OCI-LY1 (cell line): ENCODE measurements at regions not wholly inside any gene's neighbourhood (a gene's known extent, or its start where the extent isn't known, plus 50 kb on each side); places are given as distances from the start of the nearest gene placed in this dataset.

Source experiments
- H2AFZ ChIP-seq: fragments of 200-600 bp; sonication (generic), shearing (Covaris generic); 2 replicates; pipeline ENCODE4 v1.6.0; 2014; ENCODE audit warnings: antibody characterized with exemption, mild to moderate bottlenecking, low read length
- H3F3A ChIP-seq: fragments of 200-600 bp; sonication (generic), shearing (Covaris generic); 2 replicates; pipeline ENCODE4 v1.6.0; 2014; ENCODE audit warnings: mild to moderate bottlenecking, antibody characterized with exemption, low read length, moderate library complexity; ENCODE audit not compliant: insufficient read depth
- H3K27ac ChIP-seq: fragments of 200-600 bp; sonication (generic); 2 replicates; pipeline ENCODE4 v1.5.1; 2014; ENCODE audit warnings: low read length, mixed run types, mild to moderate bottlenecking, low read depth; ENCODE audit not compliant: poor library complexity, severe bottlenecking
- H3K27me3 ChIP-seq: fragments of 200-600 bp; sonication (generic); 2 replicates; pipeline ENCODE4 v1.6.0; 2014; ENCODE audit warnings: antibody characterized with exemption, mild to moderate bottlenecking, low read length, moderate library complexity; ENCODE audit not compliant: insufficient read depth
- H3K36me3 ChIP-seq: fragments of 200-600 bp; sonication (generic); 2 replicates; pipeline ENCODE4 v1.6.1; 2014; ENCODE audit warnings: mild to moderate bottlenecking, antibody characterized with exemption, low read length, moderate library complexity, mixed read lengths; ENCODE audit not compliant: insufficient read depth
- H3K4me1 ChIP-seq: fragments of 200-600 bp; sonication (generic); 2 replicates; pipeline ENCODE4 v1.5.1; 2014; ENCODE audit warnings: mild to moderate bottlenecking, low read length, moderate library complexity; ENCODE audit not compliant: insufficient read depth, severe bottlenecking
- H3K4me2 ChIP-seq: fragments of 200-600 bp; sonication (generic), shearing (Covaris generic); 2 replicates; pipeline ENCODE4 v1.6.1; 2014; ENCODE audit warnings: low read length
- H3K4me3 ChIP-seq: fragments of 200-600 bp; sonication (generic); 2 replicates; pipeline ENCODE4 v1.5.1; 2014; ENCODE audit warnings: low read length, low read depth, mild to moderate bottlenecking, mixed read lengths; ENCODE audit not compliant: poor library complexity, severe bottlenecking
- H3K79me2 ChIP-seq: fragments of 200-600 bp; shearing (Covaris generic); 2 replicates; pipeline ENCODE4 v1.6.1; 2016; ENCODE audit warnings: mixed run types, low read length, mixed read lengths; ENCODE audit not compliant: insufficient read depth
- H3K9ac ChIP-seq: fragments of 200-600 bp; sonication (generic), shearing (Covaris generic); 2 replicates; pipeline ENCODE4 v1.6.1; 2014; ENCODE audit warnings: mild to moderate bottlenecking, low read length, mixed read lengths
- H3K9me2 ChIP-seq: fragments of 200-600 bp; sonication (generic), shearing (Covaris generic); 2 replicates; pipeline ENCODE4 v1.6.1; 2014; ENCODE audit warnings: low read depth, mild to moderate bottlenecking, low read length, mixed read lengths
- H3K9me3 ChIP-seq: fragments of 200-600 bp; shearing (Covaris generic); 2 replicates; pipeline ENCODE4 v1.6.1; 2014; ENCODE audit warnings: low read length, mixed read lengths
- H4K20me1 ChIP-seq: fragments of 200-600 bp; sonication (generic), shearing (Covaris generic); 2 replicates; pipeline ENCODE4 v1.6.0; 2016; ENCODE audit warnings: mild to moderate bottlenecking, low read length; ENCODE audit not compliant: insufficient read depth
- EZH2 ChIP-seq: fragments of 200-600 bp; sonication (generic), shearing (Covaris generic); IDR thresholded peaks from 2 replicates; pipeline ENCODE4 v1.8.0; 2017; ENCODE audit warnings: borderline replicate concordance, mixed run types, mild to moderate bottlenecking, antibody characterized with exemption, low read length, moderate library complexity, mixed read lengths
- TF ChIP-seq, protein P1 (sequence below): fragments of 200-600 bp; sonication (generic), shearing (Covaris generic); IDR thresholded peaks from 2 replicates; pipeline ENCODE4 v1.5.1; 2017; ENCODE audit warnings: mild to moderate bottlenecking, antibody characterized with exemption, low read length, moderate library complexity, mixed read lengths

DNA sequence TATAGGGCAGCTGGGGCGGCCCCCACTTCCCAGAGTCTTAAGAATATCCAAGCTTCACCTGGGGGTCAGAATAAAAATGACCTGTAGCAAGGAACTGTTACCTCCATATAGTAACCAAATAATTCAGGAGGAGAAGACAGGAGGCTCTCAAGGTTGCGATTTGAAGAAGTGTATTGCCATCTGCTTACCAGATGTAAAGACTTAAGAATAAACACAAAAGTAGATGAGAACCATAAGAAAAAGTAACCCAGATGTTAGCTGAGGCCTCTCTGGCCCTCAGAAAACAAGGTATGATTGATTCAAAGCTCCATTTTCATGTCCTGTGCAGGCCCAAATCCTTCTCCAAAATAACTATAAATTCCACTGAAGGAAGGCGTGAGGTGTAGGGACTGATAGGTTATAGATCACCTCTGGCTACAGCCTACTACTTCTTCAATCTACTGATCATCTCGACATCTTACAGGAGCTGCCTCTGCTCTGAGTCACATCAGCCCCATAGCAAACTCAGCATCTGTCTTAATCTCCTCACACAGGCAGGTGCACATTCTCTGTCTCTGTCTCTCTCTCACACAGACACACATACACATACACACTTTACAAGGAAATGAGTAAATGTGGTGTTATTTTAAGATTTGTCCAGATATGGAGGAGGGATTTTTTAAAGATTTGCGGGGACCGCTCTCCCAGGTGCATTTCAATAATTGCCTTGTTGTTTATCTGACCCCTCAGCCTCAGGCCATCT is 193.9 kb upstream of the EDNRA start:
- TF ChIP-seq, protein P1, sequence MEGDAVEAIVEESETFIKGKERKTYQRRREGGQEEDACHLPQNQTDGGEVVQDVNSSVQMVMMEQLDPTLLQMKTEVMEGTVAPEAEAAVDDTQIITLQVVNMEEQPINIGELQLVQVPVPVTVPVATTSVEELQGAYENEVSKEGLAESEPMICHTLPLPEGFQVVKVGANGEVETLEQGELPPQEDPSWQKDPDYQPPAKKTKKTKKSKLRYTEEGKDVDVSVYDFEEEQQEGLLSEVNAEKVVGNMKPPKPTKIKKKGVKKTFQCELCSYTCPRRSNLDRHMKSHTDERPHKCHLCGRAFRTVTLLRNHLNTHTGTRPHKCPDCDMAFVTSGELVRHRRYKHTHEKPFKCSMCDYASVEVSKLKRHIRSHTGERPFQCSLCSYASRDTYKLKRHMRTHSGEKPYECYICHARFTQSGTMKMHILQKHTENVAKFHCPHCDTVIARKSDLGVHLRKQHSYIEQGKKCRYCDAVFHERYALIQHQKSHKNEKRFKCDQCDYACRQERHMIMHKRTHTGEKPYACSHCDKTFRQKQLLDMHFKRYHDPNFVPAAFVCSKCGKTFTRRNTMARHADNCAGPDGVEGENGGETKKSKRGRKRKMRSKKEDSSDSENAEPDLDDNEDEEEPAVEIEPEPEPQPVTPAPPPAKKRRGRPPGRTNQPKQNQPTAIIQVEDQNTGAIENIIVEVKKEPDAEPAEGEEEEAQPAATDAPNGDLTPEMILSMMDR: no peak
- TF ChIP-seq EZH2: no peak
- Histone ChIP-seq H3K27ac (no peak overlapping the region), H3K27me3 (no peaks in the 10 kb centered on the region), H3K4me2 (no peak overlapping the region), H3K4me1 (no peaks in the 10 kb centered on the region), H3K9me2 (no peaks in the 10 kb centered on the region), H3K9me3 (no peaks in the 10 kb centered on the region), H3K79me2 (no peaks in the 10 kb centered on the region), H3K36me3 (no peaks in the 10 kb centered on the region), H4K20me1 (no peaks in the 10 kb centered on the region), H3F3A (no peaks in the 10 kb centered on the region), H3K4me3 (no peak overlapping the region), H2AFZ (no peak overlapping the region), H3K9ac (no peak overlapping the region)

GRCh38 chr4:147287588-147287890 is 193.4 kb upstream of the EDNRA start:
- Histone ChIP-seq H3K9ac (no peak overlapping the region), H3K79me2 (no peaks in the 10 kb centered on the region), H3K4me3 (no peak overlapping the region), H3K4me2 (no peak overlapping the region), H3F3A (no peaks in the 10 kb centered on the region), H2AFZ (no peak overlapping the region), H3K9me3 (no peaks in the 10 kb centered on the region), H3K27ac (no peak overlapping the region), H3K9me2 (no peaks in the 10 kb centered on the region), H3K36me3 (no peaks in the 10 kb centered on the region), H3K27me3 (no peaks in the 10 kb centered on the region), H4K20me1 (no peaks in the 10 kb centered on the region), H3K4me1 (no peaks in the 10 kb centered on the region)
- TF ChIP-seq, protein P1: no peak
- no peak for TF ChIP-seq EZH2

GRCh38 chr4:147288512-147288911 is 192.4 kb upstream of the EDNRA start:
- no peak overlapping the region for H3K4me2 ChIP-seq
- TF ChIP-seq, protein P1: no peak
- no peak for TF ChIP-seq EZH2

More at GRCh38 chr4:147288512-147288911, 192.4 kb upstream of the EDNRA start:
- H3F3A ChIP-seq: no peaks in the 10 kb centered on the region
- no peak overlapping the region for H3K4me3 ChIP-seq
- H2AFZ ChIP-seq: no peak overlapping the region
- no peaks in the 10 kb centered on the region for H4K20me1 ChIP-seq
- no peaks in the 10 kb centered on the region for H3K9me3 ChIP-seq
- H3K36me3 ChIP-seq: no peaks in the 10 kb centered on the region
- H3K9ac ChIP-seq: no peak overlapping the region
- no peak overlapping the region for H3K27ac ChIP-seq
- H3K9me2 ChIP-seq: no peaks in the 10 kb centered on the region
- H3K27me3 ChIP-seq: no peaks in the 10 kb centered on the region
- no peaks in the 10 kb centered on the region for H3K79me2 ChIP-seq
- H3K4me1 ChIP-seq: no peaks in the 10 kb centered on the region
